K562 (cell line): ENCODE measurements at regions not wholly inside any gene's neighbourhood (a gene's known extent, or its start where the extent isn't known, plus 50 kb on each side); places are given as distances from the start of the nearest gene placed in this dataset.

ENCODE experiments used
- ATF4 ChIP-seq: fragments of 450-650 bp; formaldehyde crosslinking; IDR thresholded peaks from 2 replicates; pipeline ENCODE4 v1.4.0; 2022; ENCODE audit warnings: mild to moderate bottlenecking, moderate library complexity
- KLF10 ChIP-seq: fragments of 250-450 bp; sonication (Bioruptor Pico); IDR thresholded peaks from 2 replicates; pipeline ENCODE4 v1.6.1; 2021; ENCODE audit warnings: matching md5 sums
- RFX7 ChIP-seq: fragments of 250-450 bp; sonication (Bioruptor Pico); IDR thresholded peaks from 2 replicates; pipeline ENCODE4 v1.5.1; 2021; ENCODE audit warnings: mild to moderate bottlenecking
- STAT6 ChIP-seq: sonication (generic); formaldehyde crosslinking; IDR thresholded peaks from 2 replicates; pipeline ENCODE4 v1.8.1; 2023; ENCODE audit warnings: mild to moderate bottlenecking, missing genetic modification reagents
- TCFL5 ChIP-seq: fragments of 250-450 bp; sonication (Bioruptor Pico); conservative IDR thresholded peaks from 2 replicates; pipeline ENCODE4 v1.6.1; 2021; ENCODE audit warnings: mild to moderate bottlenecking, moderate library complexity, matching md5 sums
- TSHZ1 ChIP-seq: fragments of 250-450 bp; sonication (Bioruptor Pico); IDR thresholded peaks from 2 replicates; pipeline ENCODE4 v1.4.0; 2020; ENCODE audit warnings: mild to moderate bottlenecking, moderate library complexity
- ZKSCAN1 ChIP-seq: fragments of 150-350 bp; IDR thresholded peaks from 2 replicates; pipeline ENCODE4 v1.6.1; 2016; ENCODE audit warnings: low read depth, low read length
- ZKSCAN3 ChIP-seq: fragments of 250-450 bp; sonication (Bioruptor Pico); IDR thresholded peaks from 2 replicates; pipeline ENCODE4 v1.4.0; 2020
- ZNF217 ChIP-seq: sonication (generic); formaldehyde crosslinking; IDR thresholded peaks from 2 replicates; pipeline ENCODE4 v1.8.0; 2022; ENCODE audit warnings: mild to moderate bottlenecking, missing genetic modification reagents
- ZNF75A ChIP-seq: fragments of 450-650 bp; formaldehyde crosslinking; IDR thresholded peaks from 2 replicates; pipeline ENCODE4 v1.4.0; 2020; ENCODE audit warnings: mild to moderate bottlenecking

- TF ChIP-seq TSHZ1 (CRISPR knock-in tag) (no peak), KLF10 (no peak), ZKSCAN3 (no peak), STAT6 (CRISPR knock-in tag) (no peak), RFX7 (no peak), TCFL5 (CRISPR knock-in tag) (no peak), ZNF217 (CRISPR knock-in tag) (no peak), ZKSCAN1 (no peak), ATF4 (no peak), ZNF75A (CRISPR knock-in tag) (no peak)
- TF ChIP-seq, all 486 proteins: peak for 0
These were observed 248.4 kb downstream of the WDR11 start (continued) for GRCh38 chr10:121099592-121099991.
